ENCODE measurements at regions not wholly inside any gene's neighbourhood (a gene's known extent, or its start where the extent isn't known, plus 50 kb on each side); places are given as distances from the start of the nearest gene placed in this dataset.

- peaks cover 0 to 6% (median 0%) of the 10 kb centered on the region in 10 experiments; a peak in 1 of 20 replicates for H3K4me1 ChIP-seq
- TF ChIP-seq Cebpa-rat (IDR thresholded peaks at IDR 0.05), result no peak
- H3K9me3 ChIP-seq (replicated peaks in 1 of 11), result peaks cover 0 to 13% (median 4%) of the 10 kb centered on the region in 11 experiments; a peak in 7 of 22 replicates
- H3K4me2 ChIP-seq, result no peak overlapping the region
- no peak overlapping the region for H3K4me3 ChIP-seq
- no peak overlapping the region for H3K27ac ChIP-seq
- H3K36me3 ChIP-seq, result no peaks in the 10 kb centered on the region
- no peaks in the 10 kb centered on the region for H4K20me1 ChIP-seq
- no peak overlapping the region for H3K9ac ChIP-seq
- no peaks in the 10 kb centered on the region for H3K27me3 ChIP-seq
Measured at GRCh38 chr14:58942516-58942915, 246.0 kb upstream of the DAAM1 start.

GRCh38 chr14:58944343-58944967, 244.0 kb upstream of the DAAM1 start:
- Histone ChIP-seq H3K4me3 (no peak overlapping the region), H3K36me3 (no peaks in the 10 kb centered on the region), H4K20me1 (no peaks in the 10 kb centered on the region), H3K9ac (no peak overlapping the region), H3K9me3 (replicated peaks in 1 of 11) (no peaks in the 10 kb centered on the region; a peak in 1 of 22 replicates), H3K27ac (no peak overlapping the region), H3K27me3 (no peaks in the 10 kb centered on the region), H3K4me1 (peaks cover 0 to 6% (median 0%) of the 10 kb centered on the region in 10 experiments; a peak in 1 of 20 replicates), H3K4me2 (no peak overlapping the region)
- no peak for TF ChIP-seq Cebpa-rat (IDR thresholded peaks at IDR 0.05)

GRCh38 chr14:58944968-58945356, 243.5 kb upstream of the DAAM1 start:
- H3K4me3 ChIP-seq, result no peak overlapping the region
- no peak overlapping the region for H3K27ac ChIP-seq
- H3K4me2 ChIP-seq, result no peak overlapping the region
- peaks cover 0 to 1% (median 0%) of the 10 kb centered on the region in 10 experiments; a peak in 1 of 20 replicates for H3K4me1 ChIP-seq
- H3K9me3 ChIP-seq (replicated peaks in 1 of 11), result no peaks in the 10 kb centered on the region
- H3K36me3 ChIP-seq, result no peaks in the 10 kb centered on the region
- no peak for TF ChIP-seq Cebpa-rat (IDR thresholded peaks at IDR 0.05)
- no peak overlapping the region for H3K9ac ChIP-seq
- H4K20me1 ChIP-seq, result no peaks in the 10 kb centered on the region
- no peaks in the 10 kb centered on the region for H3K27me3 ChIP-seq

- Histone ChIP-seq H3K9me3 (replicated peaks in 1 of 11) (peaks cover 0 to 10% (median 6%) of the 10 kb centered on the region in 11 experiments; a peak in 6 of 22 replicates), H4K20me1 (no peaks in the 10 kb centered on the region), H3K27ac (no peak overlapping the region), H3K36me3 (no peaks in the 10 kb centered on the region), H3K4me1 (no peaks in the 10 kb centered on the region), H3K27me3 (no peaks in the 10 kb centered on the region), H3K4me3 (no peak overlapping the region), H3K4me2 (no peak overlapping the region), H3K9ac (no peak overlapping the region)
- TF ChIP-seq Cebpa-rat (IDR thresholded peaks at IDR 0.05), result no peak
Measured at GRCh38 chr14:58946431-58946830, 242.0 kb upstream of the DAAM1 start.

- Histone ChIP-seq H3K4me1 (no peaks in the 10 kb centered on the region), H3K36me3 (no peaks in the 10 kb centered on the region), H3K9me3 (replicated peaks in 1 of 11) (peaks cover 0 to 10% (median 6%) of the 10 kb centered on the region in 11 experiments; a peak in 6 of 22 replicates), H4K20me1 (no peaks in the 10 kb centered on the region), H3K9ac (no peak overlapping the region), H3K4me2 (no peak overlapping the region), H3K27me3 (no peaks in the 10 kb centered on the region), H3K4me3 (no peak overlapping the region), H3K27ac (no peak overlapping the region)
- TF ChIP-seq Cebpa-rat (IDR thresholded peaks at IDR 0.05), result no peak
Measured at GRCh38 chr14:58947156-58947555, 241.3 kb upstream of the DAAM1 start.

GRCh38 chr14:58947814-58948445, 240.5 kb upstream of the DAAM1 start:
- Histone ChIP-seq H3K4me2 (no peak overlapping the region), H3K4me3 (no peak overlapping the region), H3K4me1 (no peaks in the 10 kb centered on the region), H3K9ac (no peak overlapping the region), H3K9me3 (replicated peaks in 1 of 11) (peaks cover 0 to 10% (median 6%) of the 10 kb centered on the region in 11 experiments; a peak in 6 of 22 replicates), H3K27me3 (no peaks in the 10 kb centered on the region), H3K36me3 (no peaks in the 10 kb centered on the region), H3K27ac (no peak overlapping the region), H4K20me1 (no peaks in the 10 kb centered on the region)
- TF ChIP-seq Cebpa-rat (IDR thresholded peaks at IDR 0.05), result no peak

- no peak overlapping the region for H3K4me2 ChIP-seq
- H3K27me3 ChIP-seq, result no peaks in the 10 kb centered on the region
- no peak for TF ChIP-seq Cebpa-rat (IDR thresholded peaks at IDR 0.05)
- peaks cover 11 to 20% (median 18%) of the 10 kb centered on the region in 10 experiments for H3K4me1 ChIP-seq
- H3K27ac ChIP-seq, result no peak overlapping the region
- no peak overlapping the region for H3K9ac ChIP-seq
- H3K4me3 ChIP-seq, result no peak overlapping the region
- H4K20me1 ChIP-seq, result no peaks in the 10 kb centered on the region
- peaks cover 0 to 10% (median 6%) of the 10 kb centered on the region in 11 experiments; a peak in 6 of 22 replicates for H3K9me3 ChIP-seq (replicated peaks in 1 of 11)
- H3K36me3 ChIP-seq, result no peaks in the 10 kb centered on the region
Measured at GRCh38 chr14:58950555-58950954, 237.9 kb upstream of the DAAM1 start.

- Histone ChIP-seq H3K36me3 (no peaks in the 10 kb centered on the region), H3K27ac (no peak overlapping the region), H3K4me3 (no peak overlapping the region), H3K9me3 (replicated peaks in 1 of 11) (peaks cover 0 to 10% (median 6%) of the 10 kb centered on the region in 11 experiments; a peak in 6 of 22 replicates), H3K4me1 (peaks cover 17 to 26% (median 24%) of the 10 kb centered on the region in 10 experiments), H3K27me3 (no peaks in the 10 kb centered on the region), H4K20me1 (no peaks in the 10 kb centered on the region), H3K9ac (no peak overlapping the region), H3K4me2 (no peak overlapping the region)
- no peak for TF ChIP-seq Cebpa-rat (IDR thresholded peaks at IDR 0.05)
Measured at GRCh38 chr14:58951143-58951542, 237.3 kb upstream of the DAAM1 start.

GRCh38 chr14:58954052-58954451, 234.4 kb upstream of the DAAM1 start:
- peaks cover 0 to 21% (median 10%) of the 10 kb centered on the region in 11 experiments; a peak in 13 of 22 replicates for H3K9me3 ChIP-seq (replicated peaks in 1 of 11)
- H3K9ac ChIP-seq, result no peak overlapping the region
- H3K4me2 ChIP-seq, result peak overlapping the region in 9 of 11 experiments; percentile 63 to 88 (median 74); a peak in 14 of 22 replicates
- H3K27me3 ChIP-seq, result no peaks in the 10 kb centered on the region
- no peak overlapping the region for H3K4me3 ChIP-seq
- peak overlapping the region in 1 of 11 experiments; percentile 62; a peak in 2 of 22 replicates for H3K27ac ChIP-seq
- TF ChIP-seq Cebpa-rat (IDR thresholded peaks at IDR 0.05), result no peak
- no peaks in the 10 kb centered on the region for H4K20me1 ChIP-seq
- H3K36me3 ChIP-seq, result no peaks in the 10 kb centered on the region
- H3K4me1 ChIP-seq, result peaks cover 27 to 39% (median 36%) of the 10 kb centered on the region in 10 experiments
